Ascending aorta (tissue), 2 donors: ENCODE measurements at regions not wholly inside any gene's neighbourhood (a gene's known extent, or its start where the extent isn't known, plus 50 kb on each side); places are given as distances from the start of the nearest gene placed in this dataset.

Experiments used
- DNase-seq, 2 donors: peaks; one replicate each; pipeline ENCODE4 v3.0.0-alpha.2; 2019; ENCODE audit warnings: low spot score in 2 of 2
- H3K27ac ChIP-seq, 2 donors: fragments of 200-600 bp; sonication (generic); one replicate each; pipeline ENCODE4 v1.5.1; 2016 to 2017; ENCODE audit warnings: mild to moderate bottlenecking in 1 of 2
- H3K27me3 ChIP-seq: fragments of 200-600 bp; sonication (generic); one replicate; pipeline ENCODE4 v1.5.1; 2017
- H3K36me3 ChIP-seq, 2 donors: fragments of 200-600 bp; sonication (generic); one replicate each; pipeline ENCODE4 v1.5.1; 2016
- H3K4me1 ChIP-seq, 2 donors: fragments of 200-600 bp; sonication (generic); one replicate each; pipeline ENCODE4 v1.5.1; 2016 to 2017; ENCODE audit warnings: mild to moderate bottlenecking in 1 of 2
- H3K4me3 ChIP-seq, 2 donors: fragments of 200-600 bp; sonication (generic); one replicate each; pipeline ENCODE4 v1.5.1; 2016 to 2017; ENCODE audit warnings: mild to moderate bottlenecking in 1 of 2
- H3K9me3 ChIP-seq, 2 donors: fragments of 200-600 bp; sonication (generic); one replicate each; pipeline ENCODE4 v1.5.1; 2016
- intact Hi-C: fragments of 100-400 bp; cut with DNase I; formaldehyde crosslinking; loops from one replicate; pipeline ENCODE4 v1.15.1; 2023
- TF ChIP-seq, protein P1 (sequence below), 3 experiments: fragments of 200-600 bp in 2 of 3; fragments of 450-650 bp in 1 of 3; sonication (generic) in 2 of 3; IDR thresholded peaks; one replicate each; pipeline ENCODE4 v1.5.1; 2016 to 2019; ENCODE audit warnings: antibody characterized with exemption in 3 of 3, mild to moderate bottlenecking in 1 of 3, moderate library complexity in 1 of 3

DNA sequence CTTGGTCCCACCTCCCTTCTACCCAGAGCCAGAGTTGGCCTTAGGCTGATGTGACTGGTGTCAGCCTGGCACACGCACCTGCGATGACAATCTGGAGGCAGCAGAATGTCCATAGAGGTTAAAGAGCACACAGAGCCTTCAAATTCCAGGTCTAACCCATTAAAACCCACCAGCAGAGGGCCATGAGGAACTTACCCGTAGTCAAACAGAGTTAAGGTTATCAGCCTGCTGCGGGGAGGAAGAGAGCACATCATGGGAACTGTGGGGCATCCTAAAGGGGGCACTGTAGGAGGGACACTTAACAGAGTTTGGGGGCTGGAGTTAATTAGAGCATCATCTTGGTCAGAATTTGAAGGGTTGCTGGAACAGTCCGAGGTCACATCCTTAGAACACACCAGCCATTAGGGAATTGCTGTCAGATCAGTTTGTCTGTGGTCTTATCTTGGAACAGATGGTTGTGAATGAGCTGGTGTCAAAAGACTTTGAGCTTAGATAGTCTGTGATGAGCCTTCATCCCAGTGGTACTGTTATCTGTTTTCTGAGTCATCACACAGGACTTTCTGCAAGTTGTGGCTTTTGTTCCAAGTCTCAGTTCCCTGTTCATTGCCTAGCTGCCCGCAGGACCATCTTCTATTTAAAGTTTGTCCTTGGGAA is 248.6 kb downstream of the LOXHD1 start:
- DNase-seq = no peak
- H3K27me3 ChIP-seq = no peaks in the 10 kb centered on the region
- no peaks in the 10 kb centered on the region for H3K9me3 ChIP-seq
- H3K4me1 ChIP-seq = peaks cover 9 to 23% of the 10 kb centered on the region in 2 donors
- intact Hi-C loops = loop anchor here (10.0 kb wide), 1 partner anchor 234 kb away; a partner anchor contains a TSS
- H3K36me3 ChIP-seq = no peaks in the 10 kb centered on the region
- peak overlapping the region; percentile 50 to 81 for H3K27ac ChIP-seq
- TF ChIP-seq, protein P1, sequence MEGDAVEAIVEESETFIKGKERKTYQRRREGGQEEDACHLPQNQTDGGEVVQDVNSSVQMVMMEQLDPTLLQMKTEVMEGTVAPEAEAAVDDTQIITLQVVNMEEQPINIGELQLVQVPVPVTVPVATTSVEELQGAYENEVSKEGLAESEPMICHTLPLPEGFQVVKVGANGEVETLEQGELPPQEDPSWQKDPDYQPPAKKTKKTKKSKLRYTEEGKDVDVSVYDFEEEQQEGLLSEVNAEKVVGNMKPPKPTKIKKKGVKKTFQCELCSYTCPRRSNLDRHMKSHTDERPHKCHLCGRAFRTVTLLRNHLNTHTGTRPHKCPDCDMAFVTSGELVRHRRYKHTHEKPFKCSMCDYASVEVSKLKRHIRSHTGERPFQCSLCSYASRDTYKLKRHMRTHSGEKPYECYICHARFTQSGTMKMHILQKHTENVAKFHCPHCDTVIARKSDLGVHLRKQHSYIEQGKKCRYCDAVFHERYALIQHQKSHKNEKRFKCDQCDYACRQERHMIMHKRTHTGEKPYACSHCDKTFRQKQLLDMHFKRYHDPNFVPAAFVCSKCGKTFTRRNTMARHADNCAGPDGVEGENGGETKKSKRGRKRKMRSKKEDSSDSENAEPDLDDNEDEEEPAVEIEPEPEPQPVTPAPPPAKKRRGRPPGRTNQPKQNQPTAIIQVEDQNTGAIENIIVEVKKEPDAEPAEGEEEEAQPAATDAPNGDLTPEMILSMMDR (IDR thresholded peaks at IDR 0.05) = no peak
- H3K4me3 ChIP-seq = no peak overlapping the region

DNA sequence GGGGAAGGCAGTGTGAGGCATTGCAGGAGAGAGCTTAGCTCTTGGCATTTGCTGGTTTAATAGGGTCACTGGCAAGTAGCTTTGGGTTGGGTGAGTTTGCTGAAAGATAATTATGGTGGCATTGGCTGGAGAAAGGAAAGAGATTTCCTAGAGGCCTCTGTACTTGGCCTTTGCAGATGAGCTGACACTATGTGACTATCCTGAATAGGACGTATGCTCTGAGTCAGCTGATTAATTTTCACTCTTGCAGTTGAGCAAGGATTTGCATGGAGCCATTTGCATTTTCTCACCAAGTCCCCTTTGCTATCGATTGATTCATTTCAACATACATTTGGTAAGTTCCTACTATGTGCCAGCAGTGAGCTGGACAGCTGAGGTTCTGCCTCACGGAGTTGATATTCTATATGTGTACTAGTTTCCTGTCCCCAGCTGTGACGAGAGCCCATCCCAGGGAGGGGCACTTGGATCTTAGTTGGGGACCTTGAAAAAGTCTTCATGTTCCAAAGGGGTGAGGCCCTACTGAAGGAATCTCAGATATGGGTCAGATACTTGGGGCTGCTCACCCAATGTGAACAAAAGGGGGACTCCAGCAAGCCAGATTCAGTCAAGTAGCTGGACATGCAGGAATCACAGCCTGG is 245.7 kb downstream of the LOXHD1 start:
- H3K4me1 ChIP-seq = peaks cover 9 to 23% of the 10 kb centered on the region in 2 donors
- H3K27me3 ChIP-seq = no peaks in the 10 kb centered on the region
- H3K27ac ChIP-seq = no peak overlapping the region
- TF ChIP-seq, protein P1 (IDR thresholded peaks at IDR 0.05) = no peak
- H3K4me3 ChIP-seq = no peak overlapping the region
- intact Hi-C loops = no loop called here
- no peaks in the 10 kb centered on the region for H3K9me3 ChIP-seq
- H3K36me3 ChIP-seq = no peaks in the 10 kb centered on the region
- no peak for DNase-seq

DNA sequence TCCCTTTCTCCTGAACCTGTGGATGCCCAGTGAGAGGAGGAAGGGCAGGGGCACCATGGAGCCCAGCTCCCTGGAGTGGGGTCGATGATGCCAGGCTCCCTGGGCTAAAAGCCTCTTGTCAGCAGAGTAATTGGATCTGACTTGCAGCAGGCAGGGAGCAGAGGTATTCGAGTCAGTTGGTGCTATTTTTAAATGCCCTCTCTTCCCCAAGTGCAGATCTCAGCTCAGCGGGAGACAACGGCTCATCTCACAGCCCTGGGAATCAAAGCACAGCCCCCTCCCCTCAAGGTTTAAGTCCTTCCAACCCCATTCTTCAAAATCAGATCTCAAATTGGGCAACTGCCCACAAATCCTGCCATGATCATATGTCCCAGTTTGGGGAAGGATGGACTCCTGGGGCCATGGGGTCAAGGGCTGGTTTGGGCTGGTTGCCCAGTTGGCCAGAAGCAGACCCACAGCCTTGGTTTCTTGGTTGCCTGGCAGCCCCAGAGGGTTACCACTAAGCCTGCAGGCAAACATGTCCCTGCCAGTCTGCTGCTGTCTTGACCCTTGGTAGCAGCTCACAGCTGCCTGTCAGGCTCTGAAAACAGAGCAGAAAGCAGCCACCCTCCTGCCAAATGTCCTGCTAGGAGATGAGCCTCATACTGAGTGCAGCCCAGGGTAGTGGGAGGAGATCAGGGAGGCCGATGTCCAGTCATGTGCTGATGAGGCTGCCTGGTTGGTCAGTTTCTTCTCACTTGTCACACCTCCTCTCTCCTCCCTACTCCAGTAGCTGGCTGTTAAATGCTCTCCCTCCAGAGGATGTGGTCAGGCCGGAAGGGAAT is 244.9 kb downstream of the LOXHD1 start:
- peaks cover 4 to 17% of the 10 kb centered on the region in 2 donors for H3K4me1 ChIP-seq
- intact Hi-C loops = no loop called here

DNA sequence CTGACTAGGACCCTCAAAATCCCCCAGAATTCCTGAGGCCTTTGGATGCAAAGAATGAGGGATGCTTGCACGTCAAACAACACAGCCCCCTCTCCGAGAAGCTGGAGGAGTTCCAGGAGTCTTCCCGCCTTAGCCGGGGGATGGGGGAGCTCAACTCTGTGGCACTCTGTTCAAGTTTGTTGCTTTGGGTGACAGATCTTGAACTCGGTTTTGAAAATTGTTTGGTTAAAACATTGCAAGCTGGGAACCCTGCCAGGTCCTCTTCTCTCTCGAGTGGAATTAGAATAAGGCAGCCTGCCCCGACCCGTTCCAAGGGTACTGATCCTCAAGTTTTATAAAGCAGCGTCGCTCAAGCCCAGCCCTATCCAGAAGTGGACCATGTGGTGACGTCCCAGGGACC is 244.1 kb downstream of the LOXHD1 start:
- Histone ChIP-seq H3K9me3 (no peaks in the 10 kb centered on the region), H3K4me3 (no peak overlapping the region), H3K36me3 (no peaks in the 10 kb centered on the region), H3K27ac (no peak overlapping the region), H3K4me1 (peaks cover 3 to 13% of the 10 kb centered on the region in 2 donors), H3K27me3 (no peaks in the 10 kb centered on the region)
- TF ChIP-seq, protein P1 (IDR thresholded peaks at IDR 0.05) = no peak
- DNase-seq = no peak
- intact Hi-C loops = no loop called here

More for the DNA sequence above, 244.9 kb downstream of the LOXHD1 start:
- TF ChIP-seq, protein P1 (IDR thresholded peaks at IDR 0.05) = no peak
- Histone ChIP-seq H3K36me3 (no peaks in the 10 kb centered on the region), H3K27me3 (no peaks in the 10 kb centered on the region), H3K9me3 (no peaks in the 10 kb centered on the region), H3K27ac (no peak overlapping the region), H3K4me3 (no peak overlapping the region)
- DNase-seq = no peak

DNA sequence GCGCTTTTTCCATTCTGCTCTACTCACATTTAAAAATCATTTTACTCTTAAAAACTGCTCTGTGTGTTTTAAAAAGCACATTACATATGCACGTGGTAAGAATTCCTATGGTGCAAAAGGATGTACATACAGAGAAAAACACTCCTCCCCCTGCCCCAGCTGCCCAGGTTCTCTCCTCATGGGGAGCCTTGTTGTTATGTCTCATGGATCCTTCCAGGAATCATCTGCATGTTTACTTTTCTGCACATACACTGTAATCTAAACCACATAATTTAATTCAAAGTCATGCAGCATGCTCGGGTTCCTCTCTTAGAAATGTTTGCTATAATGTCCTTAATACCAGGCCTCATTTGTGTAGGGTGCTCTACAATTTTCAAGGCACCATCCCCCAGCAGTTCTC is 243.3 kb downstream of the LOXHD1 start:
- intact Hi-C loops = no loop called here
- H3K27ac ChIP-seq = no peak overlapping the region
- TF ChIP-seq, protein P1 (IDR thresholded peaks at IDR 0.05) = no peak
- no peaks in the 10 kb centered on the region for H3K9me3 ChIP-seq
- no peaks in the 10 kb centered on the region for H3K36me3 ChIP-seq
- no peak overlapping the region for H3K4me3 ChIP-seq
- no peaks in the 10 kb centered on the region for H3K27me3 ChIP-seq
- DNase-seq = no peak
- H3K4me1 ChIP-seq = peaks cover 0 to 15% of the 10 kb centered on the region in 2 donors
